ENCODE measurements at regions not wholly inside any gene's neighbourhood (a gene's known extent, or its start where the extent isn't known, plus 50 kb on each side); places are given as distances from the start of the nearest gene placed in this dataset.
"Not testable (repeated sequence)": the region's sequence is repeated elsewhere in the genome, so short reads cannot be mapped to it uniquely, and the experiment has no call there.

GRCh38 chr3:20700714-20701113, 514.7 kb upstream of the SGO1 start:
- no peak for DNase-seq

GRCh38 chr3:20698896-20699295, 512.9 kb upstream of the SGO1 start:
- DNase-seq = no peak

GRCh38 chr3:20696388-20697150, 510.6 kb upstream of the SGO1 start:
- no peak for DNase-seq

- no peak for DNase-seq
Measured at GRCh38 chr3:20692675-20693074, 506.7 kb upstream of the SGO1 start.

- no peak for DNase-seq
Measured at GRCh38 chr3:20683910-20684309, 497.9 kb upstream of the SGO1 start.

- DNase-seq = no peak
Measured at GRCh38 chr3:20682573-20682972, 496.6 kb upstream of the SGO1 start.

- no peak for DNase-seq
Measured at GRCh38 chr3:20680990-20681628, 495.1 kb upstream of the SGO1 start.

- DNase-seq = no peak
Measured at GRCh38 chr3:20673866-20674265, 487.9 kb upstream of the SGO1 start.

GRCh38 chr3:20669675-20670074, 483.7 kb upstream of the SGO1 start:
- no peak for DNase-seq

GRCh38 chr3:20669184-20669583, 483.2 kb upstream of the SGO1 start:
- no peak for DNase-seq

- DNase-seq = no peak
Measured at GRCh38 chr3:20668411-20668810, 482.4 kb upstream of the SGO1 start.

- no peak for DNase-seq
Measured at GRCh38 chr3:20666091-20666490, 480.1 kb upstream of the SGO1 start.

- DNase-seq = no peak
Measured at GRCh38 chr3:20658491-20658890, 472.5 kb upstream of the SGO1 start.

- no peak for DNase-seq
Measured at GRCh38 chr3:20657560-20657959, 471.6 kb upstream of the SGO1 start.

GRCh38 chr3:20652231-20652986, 466.4 kb upstream of the SGO1 start:
- DNase-seq = no peak

- DNase-seq = no peak
Measured at GRCh38 chr3:20648921-20649381, 462.9 kb upstream of the SGO1 start.

- no peak for DNase-seq
Measured at GRCh38 chr3:20648294-20648693, 462.3 kb upstream of the SGO1 start.

GRCh38 chr3:20646425-20646824, 460.4 kb upstream of the SGO1 start:
- DNase-seq = no peak

GRCh38 chr3:20645340-20645739, 459.3 kb upstream of the SGO1 start:
- DNase-seq = no peak

GRCh38 chr3:20637729-20638128, 451.7 kb upstream of the SGO1 start:
- DNase-seq = no peak

GRCh38 chr3:20622304-20622703, 436.3 kb upstream of the SGO1 start:
- DNase-seq = no peak

GRCh38 chr3:20618621-20619020, 432.6 kb upstream of the SGO1 start:
- DNase-seq = not testable (repeated sequence)

GRCh38 chr3:20618181-20618580, 432.2 kb upstream of the SGO1 start:
- not testable (repeated sequence) for DNase-seq

GRCh38 chr3:20615982-20616381, 430.0 kb upstream of the SGO1 start:
- not testable (repeated sequence) for DNase-seq

Data from DMS153 (cell line).